ENCODE measurements at regions not wholly inside any gene's neighbourhood (a gene's known extent, or its start where the extent isn't known, plus 50 kb on each side); places are given as distances from the start of the nearest gene placed in this dataset.

- intact Hi-C loops (cut with micrococcal nuclease), result no loop called here
- no peak for TF ChIP-seq CTCF (IDR thresholded peaks at IDR 0.05; ENCODE audit: unreplicated experiment)
- no peak overlapping the region for H3K4me3 Mint-ChIP-seq (ENCODE audit: unreplicated experiment)
- DNase-seq (ENCODE audit: unreplicated experiment), result no peak
- H3K36me3 Mint-ChIP-seq (ENCODE audit: insufficient read depth, unreplicated experiment), result no peaks in the 10 kb centered on the region
- no peak overlapping the region for H3K27ac Mint-ChIP-seq (ENCODE audit: low read depth, unreplicated experiment)
- no TSS peak for BruUV-seq (replicated peaks)
- ChIA-PET POLR2A (no interaction called here), CTCF (no interaction called here)
- H3K4me1 Mint-ChIP-seq (ENCODE audit: insufficient read depth, unreplicated experiment), result peaks cover 9% of the 10 kb centered on the region
- no peaks in the 10 kb centered on the region for H3K27me3 Mint-ChIP-seq (ENCODE audit: insufficient read depth, unreplicated experiment)
- peaks cover 7% of the 10 kb centered on the region for H3K9me3 Mint-ChIP-seq (ENCODE audit: unreplicated experiment)
Measured at GRCh38 chr4:66829310-66829709, 716.0 kb downstream of the CENPC start.

GRCh38 chr4:66820681-66821080 is 724.6 kb downstream of the CENPC start:
- no peak for TF ChIP-seq CTCF (IDR thresholded peaks at IDR 0.05; ENCODE audit: unreplicated experiment)
- H3K4me3 Mint-ChIP-seq (ENCODE audit: unreplicated experiment), result no peak overlapping the region
- DNase-seq (ENCODE audit: unreplicated experiment), result no peak
- peaks cover 9% of the 10 kb centered on the region for H3K4me1 Mint-ChIP-seq (ENCODE audit: insufficient read depth, unreplicated experiment)
- ChIA-PET CTCF (no interaction called here), POLR2A (no interaction called here)
- no peaks in the 10 kb centered on the region for H3K9me3 Mint-ChIP-seq (ENCODE audit: unreplicated experiment)
- H3K27ac Mint-ChIP-seq (ENCODE audit: low read depth, unreplicated experiment), result no peak overlapping the region
- intact Hi-C loops (cut with micrococcal nuclease), result no loop called here
- BruUV-seq (replicated peaks), result no TSS peak
- no peaks in the 10 kb centered on the region for H3K36me3 Mint-ChIP-seq (ENCODE audit: insufficient read depth, unreplicated experiment)
- H3K27me3 Mint-ChIP-seq (ENCODE audit: insufficient read depth, unreplicated experiment), result no peaks in the 10 kb centered on the region

GRCh38 chr4:66814277-66814676 is 731.0 kb downstream of the CENPC start:
- TF ChIP-seq CTCF (IDR thresholded peaks at IDR 0.05; ENCODE audit: unreplicated experiment), result no peak
- DNase-seq (ENCODE audit: unreplicated experiment), result no peak
- POLR2A ChIA-PET, result no interaction called here
- Mint-ChIP-seq H3K36me3 (ENCODE audit: insufficient read depth, unreplicated experiment) (no peaks in the 10 kb centered on the region), H3K4me1 (ENCODE audit: insufficient read depth, unreplicated experiment) (no peaks in the 10 kb centered on the region), H3K4me3 (ENCODE audit: unreplicated experiment) (no peak overlapping the region), H3K27ac (ENCODE audit: low read depth, unreplicated experiment) (no peak overlapping the region), H3K9me3 (ENCODE audit: unreplicated experiment) (no peaks in the 10 kb centered on the region), H3K27me3 (ENCODE audit: insufficient read depth, unreplicated experiment) (no peaks in the 10 kb centered on the region)
- intact Hi-C loops (cut with micrococcal nuclease), result no loop called here
- CTCF ChIA-PET, result interaction anchor here (0.6 kb wide), 1 partner anchor 1314 kb away, joined by 5 read pairs; no protein-coding TSS in a partner anchor
- BruUV-seq (replicated peaks), result no TSS peak

DNA sequence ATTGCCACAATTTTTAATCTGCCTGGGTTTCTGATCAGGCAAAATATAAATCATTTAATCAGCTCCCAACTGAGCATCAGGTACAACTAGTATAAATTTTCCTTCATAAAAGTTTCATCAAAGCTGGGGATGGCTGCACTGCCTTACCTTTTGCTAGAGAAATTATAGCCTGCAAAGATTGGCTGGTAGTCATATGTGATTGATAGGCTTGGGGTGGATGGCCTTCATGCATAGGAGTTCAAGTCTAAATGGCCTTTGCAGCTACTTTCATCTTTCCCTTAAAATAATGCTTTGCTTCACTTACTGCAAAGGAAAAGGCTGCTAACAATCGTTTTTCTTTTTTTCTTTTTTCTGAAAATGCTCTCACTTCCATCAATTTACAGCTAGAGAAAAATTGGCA is 739.7 kb downstream of the CENPC start:
- ChIA-PET POLR2A (no interaction called here), CTCF (no interaction called here)
- H3K4me1 Mint-ChIP-seq (ENCODE audit: insufficient read depth, unreplicated experiment), result no peaks in the 10 kb centered on the region
- peaks cover 6% of the 10 kb centered on the region for H3K9me3 Mint-ChIP-seq (ENCODE audit: unreplicated experiment)
- no TSS peak for BruUV-seq (replicated peaks)
- intact Hi-C loops (cut with micrococcal nuclease), result no loop called here
- H3K4me3 Mint-ChIP-seq (ENCODE audit: unreplicated experiment), result no peak overlapping the region
- DNase-seq (ENCODE audit: unreplicated experiment), result no peak
- H3K27ac Mint-ChIP-seq (ENCODE audit: low read depth, unreplicated experiment), result no peak overlapping the region
- TF ChIP-seq CTCF (IDR thresholded peaks at IDR 0.05; ENCODE audit: unreplicated experiment), result no peak
- H3K36me3 Mint-ChIP-seq (ENCODE audit: insufficient read depth, unreplicated experiment), result no peaks in the 10 kb centered on the region
- no peaks in the 10 kb centered on the region for H3K27me3 Mint-ChIP-seq (ENCODE audit: insufficient read depth, unreplicated experiment)
